Loucy (cell line): ENCODE measurements at regions not wholly inside any gene's neighbourhood (a gene's known extent, or its start where the extent isn't known, plus 50 kb on each side); places are given as distances from the start of the nearest gene placed in this dataset.

Experiments used
- H2AFZ ChIP-seq: fragments of 200-600 bp; sonication (generic); 2 replicates; pipeline ENCODE4 v1.6.0; 2016; ENCODE audit warnings: antibody characterized with exemption, mild to moderate bottlenecking, low read length, moderate library complexity
- H3F3A ChIP-seq: fragments of 200-600 bp; 2 replicates; pipeline ENCODE4 v1.6.0; 2016; ENCODE audit warnings: antibody characterized with exemption, low read depth, mild to moderate bottlenecking
- H3K27me3 ChIP-seq: fragments of 200-600 bp; sonication (generic); 2 replicates; pipeline ENCODE4 v1.6.1; 2014; ENCODE audit warnings: low read length, mild to moderate bottlenecking; ENCODE audit not compliant: insufficient read depth, poor library complexity, severe bottlenecking
- H3K36me3 ChIP-seq: fragments of 200-600 bp; sonication (generic); 2 replicates; pipeline ENCODE4 v1.6.1; 2016; ENCODE audit warnings: low read length; ENCODE audit not compliant: insufficient read depth
- H3K4me1 ChIP-seq: fragments of 200-600 bp; sonication (generic); 2 replicates; pipeline ENCODE4 v1.5.1; 2014; ENCODE audit warnings: low read length, mild to moderate bottlenecking; ENCODE audit not compliant: insufficient read depth, poor library complexity, severe bottlenecking
- H3K4me2 ChIP-seq: fragments of 200-600 bp; sonication (generic); 2 replicates; pipeline ENCODE4 v1.6.0; 2014; ENCODE audit warnings: antibody characterized with exemption, low read length, low read depth, mild to moderate bottlenecking; ENCODE audit not compliant: poor library complexity, severe bottlenecking
- H3K4me3 ChIP-seq: fragments of 200-600 bp; sonication (generic); 2 replicates; pipeline ENCODE4 v1.5.1; 2014; ENCODE audit warnings: low read length, mild to moderate bottlenecking, mixed read lengths; ENCODE audit not compliant: poor library complexity, severe bottlenecking
- H3K79me2 ChIP-seq: fragments of 200-600 bp; sonication (generic); 2 replicates; pipeline ENCODE4 v1.6.1; 2014; ENCODE audit warnings: low read length; ENCODE audit not compliant: insufficient read depth
- H3K9ac ChIP-seq: fragments of 200-600 bp; sonication (generic); 2 replicates; pipeline ENCODE4 v1.6.0; 2014; ENCODE audit warnings: mild to moderate bottlenecking, low read depth, low read length, moderate library complexity; ENCODE audit not compliant: poor library complexity, severe bottlenecking
- H3K9me2 ChIP-seq: fragments of 200-600 bp; sonication (generic); replicated peaks from 2 replicates; pipeline ENCODE4 v1.6.1; 2016; ENCODE audit warnings: low read depth, low read length, mixed read lengths
- H3K9me3 ChIP-seq: fragments of 200-600 bp; sonication (generic); 2 replicates; pipeline ENCODE4 v1.6.1; 2014; ENCODE audit warnings: mild to moderate bottlenecking, antibody characterized with exemption, low read length, low read depth; ENCODE audit not compliant: insufficient read depth
- H4K20me1 ChIP-seq: fragments of 200-600 bp; sonication (generic); 2 replicates; pipeline ENCODE4 v1.6.0; 2014; ENCODE audit warnings: antibody characterized with exemption, low read length, mild to moderate bottlenecking; ENCODE audit not compliant: insufficient read depth, poor library complexity, severe bottlenecking
- EZH2phosphoT487 ChIP-seq: fragments of 200-600 bp; IDR thresholded peaks from 2 replicates; pipeline ENCODE4 v1.6.1; 2018; ENCODE audit warnings: antibody characterized with exemption, mild to moderate bottlenecking, moderate library complexity, borderline replicate concordance
- TF ChIP-seq, protein P1 (sequence below): fragments of 200-600 bp; sonication (generic); conservative IDR thresholded peaks from 2 replicates; pipeline ENCODE4 v1.5.1; 2014; ENCODE audit warnings: mild to moderate bottlenecking, antibody characterized with exemption, low read length

DNA sequence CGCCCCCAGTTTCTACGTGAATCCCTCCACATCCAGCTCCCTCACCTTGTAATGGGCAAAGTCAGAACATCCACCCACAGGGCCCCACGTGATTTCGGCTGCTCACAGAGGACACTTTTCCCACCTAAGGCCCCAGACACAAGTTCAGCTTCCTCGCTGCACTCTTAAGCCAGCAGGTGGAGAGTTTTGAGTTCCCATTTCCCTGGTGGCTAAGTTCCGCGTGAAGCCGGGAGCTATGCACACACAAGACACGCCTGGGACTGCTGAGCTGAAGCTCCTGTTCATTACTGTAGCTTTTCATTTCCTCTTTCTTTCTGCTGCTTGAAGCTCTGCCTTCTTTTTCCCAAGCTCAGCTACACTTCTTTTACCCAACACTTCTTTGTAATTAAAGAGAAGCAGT, 273.8 kb downstream of the NPIPA8 start:
- H2AFZ ChIP-seq, result no peak overlapping the region
- H3F3A ChIP-seq, result no peaks in the 10 kb centered on the region
- H4K20me1 ChIP-seq, result no peaks in the 10 kb centered on the region
- no peaks in the 10 kb centered on the region for H3K9me2 ChIP-seq
- H3K79me2 ChIP-seq, result no peaks in the 10 kb centered on the region
- no peaks in the 10 kb centered on the region for H3K36me3 ChIP-seq
- no peak for TF ChIP-seq EZH2phosphoT487
- TF ChIP-seq, protein P1, sequence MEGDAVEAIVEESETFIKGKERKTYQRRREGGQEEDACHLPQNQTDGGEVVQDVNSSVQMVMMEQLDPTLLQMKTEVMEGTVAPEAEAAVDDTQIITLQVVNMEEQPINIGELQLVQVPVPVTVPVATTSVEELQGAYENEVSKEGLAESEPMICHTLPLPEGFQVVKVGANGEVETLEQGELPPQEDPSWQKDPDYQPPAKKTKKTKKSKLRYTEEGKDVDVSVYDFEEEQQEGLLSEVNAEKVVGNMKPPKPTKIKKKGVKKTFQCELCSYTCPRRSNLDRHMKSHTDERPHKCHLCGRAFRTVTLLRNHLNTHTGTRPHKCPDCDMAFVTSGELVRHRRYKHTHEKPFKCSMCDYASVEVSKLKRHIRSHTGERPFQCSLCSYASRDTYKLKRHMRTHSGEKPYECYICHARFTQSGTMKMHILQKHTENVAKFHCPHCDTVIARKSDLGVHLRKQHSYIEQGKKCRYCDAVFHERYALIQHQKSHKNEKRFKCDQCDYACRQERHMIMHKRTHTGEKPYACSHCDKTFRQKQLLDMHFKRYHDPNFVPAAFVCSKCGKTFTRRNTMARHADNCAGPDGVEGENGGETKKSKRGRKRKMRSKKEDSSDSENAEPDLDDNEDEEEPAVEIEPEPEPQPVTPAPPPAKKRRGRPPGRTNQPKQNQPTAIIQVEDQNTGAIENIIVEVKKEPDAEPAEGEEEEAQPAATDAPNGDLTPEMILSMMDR, result no peak
- no peak overlapping the region for H3K4me2 ChIP-seq
- H3K9me3 ChIP-seq, result peaks cover 4% of the 10 kb centered on the region; the same call in 1 of the 2 replicates
- no peaks in the 10 kb centered on the region for H3K4me1 ChIP-seq
- no peak overlapping the region for H3K9ac ChIP-seq
- no peak overlapping the region for H3K4me3 ChIP-seq
- H3K27me3 ChIP-seq, result no peaks in the 10 kb centered on the region

DNA sequence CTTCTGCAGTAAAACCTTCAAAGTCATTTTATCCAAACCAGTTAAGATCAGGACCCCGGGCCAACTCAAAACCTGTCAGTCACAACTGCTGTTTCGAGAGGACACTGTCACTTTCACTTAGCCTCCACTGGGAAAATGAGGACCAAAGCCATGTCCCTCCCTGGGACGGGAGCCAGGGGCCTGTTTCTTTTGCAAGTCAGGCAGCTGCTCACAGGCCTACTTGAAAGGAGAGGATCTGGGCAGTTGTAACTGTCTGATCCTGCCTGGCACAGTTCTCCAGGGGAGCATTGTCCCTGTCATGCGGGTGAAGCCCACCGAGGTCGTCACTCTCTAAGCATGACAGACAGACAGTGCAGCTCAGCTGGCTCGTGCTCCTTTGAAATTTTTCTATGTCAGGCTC, 276.2 kb downstream of the NPIPA8 start:
- Histone ChIP-seq H4K20me1 (no peaks in the 10 kb centered on the region), H3K79me2 (no peaks in the 10 kb centered on the region), H3K36me3 (no peaks in the 10 kb centered on the region), H3K27me3 (no peaks in the 10 kb centered on the region), H3K9me3 (peaks cover 4% of the 10 kb centered on the region; the same call in 1 of the 2 replicates), H3K9me2 (no peaks in the 10 kb centered on the region), H3F3A (no peaks in the 10 kb centered on the region), H3K9ac (no peak overlapping the region), H3K4me2 (no peak overlapping the region), H2AFZ (no peak overlapping the region), H3K4me3 (no peak overlapping the region), H3K4me1 (no peaks in the 10 kb centered on the region)
- TF ChIP-seq, protein P1, result no peak
- no peak for TF ChIP-seq EZH2phosphoT487

GRCh38 chr16:18059577-18059976, 277.0 kb downstream of the NPIPA8 start:
- H3F3A ChIP-seq, result no peaks in the 10 kb centered on the region
- TF ChIP-seq, protein P1, result no peak
- TF ChIP-seq EZH2phosphoT487, result no peak
- no peak overlapping the region for H2AFZ ChIP-seq
- H3K27me3 ChIP-seq, result no peaks in the 10 kb centered on the region
- no peaks in the 10 kb centered on the region for H3K4me1 ChIP-seq
- H3K9ac ChIP-seq, result no peak overlapping the region
- no peak overlapping the region for H3K4me3 ChIP-seq
- H3K36me3 ChIP-seq, result no peaks in the 10 kb centered on the region
- H4K20me1 ChIP-seq, result no peaks in the 10 kb centered on the region
- no peak overlapping the region for H3K4me2 ChIP-seq
- H3K79me2 ChIP-seq, result no peaks in the 10 kb centered on the region
- peaks cover 4% of the 10 kb centered on the region; the same call in 1 of the 2 replicates for H3K9me3 ChIP-seq
- H3K9me2 ChIP-seq, result no peaks in the 10 kb centered on the region
